Prostate gland (tissue), 2 donors: ENCODE measurements at regions not wholly inside any gene's neighbourhood (a gene's known extent, or its start where the extent isn't known, plus 50 kb on each side); places are given as distances from the start of the nearest gene placed in this dataset.

Experiments
- POLR2AphosphoS5 ChIP-seq: sonication (generic); formaldehyde crosslinking; IDR thresholded peaks from one replicate; pipeline ENCODE4 v1.6.1; 2017; ENCODE audit warnings: antibody characterized with exemption
- TF ChIP-seq, protein P1 (sequence below), 4 experiments: fragments of 200-600 bp in 2 of 4; fragments of 450-650 bp in 2 of 4; sonication (generic) in 2 of 4; IDR thresholded peaks; 1 replicate in 3 of 4; 2 replicates in 1 of 4; pipeline ENCODE4 v1.5.1; 2016 to 2019; ENCODE audit warnings: antibody characterized with exemption in 4 of 4, mild to moderate bottlenecking in 2 of 4, moderate library complexity in 2 of 4

GRCh38 chr13:21853779-21854178, 182.9 kb downstream of the FGF9 start:
- TF ChIP-seq, protein P1, sequence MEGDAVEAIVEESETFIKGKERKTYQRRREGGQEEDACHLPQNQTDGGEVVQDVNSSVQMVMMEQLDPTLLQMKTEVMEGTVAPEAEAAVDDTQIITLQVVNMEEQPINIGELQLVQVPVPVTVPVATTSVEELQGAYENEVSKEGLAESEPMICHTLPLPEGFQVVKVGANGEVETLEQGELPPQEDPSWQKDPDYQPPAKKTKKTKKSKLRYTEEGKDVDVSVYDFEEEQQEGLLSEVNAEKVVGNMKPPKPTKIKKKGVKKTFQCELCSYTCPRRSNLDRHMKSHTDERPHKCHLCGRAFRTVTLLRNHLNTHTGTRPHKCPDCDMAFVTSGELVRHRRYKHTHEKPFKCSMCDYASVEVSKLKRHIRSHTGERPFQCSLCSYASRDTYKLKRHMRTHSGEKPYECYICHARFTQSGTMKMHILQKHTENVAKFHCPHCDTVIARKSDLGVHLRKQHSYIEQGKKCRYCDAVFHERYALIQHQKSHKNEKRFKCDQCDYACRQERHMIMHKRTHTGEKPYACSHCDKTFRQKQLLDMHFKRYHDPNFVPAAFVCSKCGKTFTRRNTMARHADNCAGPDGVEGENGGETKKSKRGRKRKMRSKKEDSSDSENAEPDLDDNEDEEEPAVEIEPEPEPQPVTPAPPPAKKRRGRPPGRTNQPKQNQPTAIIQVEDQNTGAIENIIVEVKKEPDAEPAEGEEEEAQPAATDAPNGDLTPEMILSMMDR (IDR thresholded peaks at IDR 0.05): no peak
- TF ChIP-seq POLR2AphosphoS5: no peak
